Trophoblast cell (in vitro differentiated cells and primary cell): ENCODE measurements at regions not wholly inside any gene's neighbourhood (a gene's known extent, or its start where the extent isn't known, plus 50 kb on each side); places are given as distances from the start of the nearest gene placed in this dataset.
A peak's percentile ranks its signal among the peaks of the same experiment; 100 is the strongest.

Experiments used
- DNase-seq, 2 donors: peaks; one replicate each; pipeline ENCODE4 v3.0.0-alpha.2; 2016
- H2AFZ ChIP-seq: 2 replicates; pipeline ENCODE4 v1.6.1; 2013; ENCODE audit warnings: low read length, moderate library complexity, mild to moderate bottlenecking; ENCODE audit not compliant: insufficient read depth, poor library complexity
- H2AK5ac ChIP-seq: 2 replicates; pipeline ENCODE4 v1.6.1; 2013; ENCODE audit warnings: mild to moderate bottlenecking, low read length
- H2BK120ac ChIP-seq: 2 replicates; pipeline ENCODE4 v1.6.1; 2013; ENCODE audit warnings: low read length, mild to moderate bottlenecking, moderate library complexity; ENCODE audit not compliant: insufficient read depth, poor library complexity
- H2BK12ac ChIP-seq: 2 replicates; pipeline ENCODE4 v1.6.1; 2013; ENCODE audit warnings: mild to moderate bottlenecking, low read length, moderate library complexity
- H2BK5ac ChIP-seq: 2 replicates; pipeline ENCODE4 v1.6.1; 2013; ENCODE audit warnings: low read length, low read depth, moderate library complexity, mild to moderate bottlenecking; ENCODE audit not compliant: poor library complexity
- H3K14ac ChIP-seq: 2 replicates; pipeline ENCODE4 v1.6.1; 2013; ENCODE audit warnings: mild to moderate bottlenecking, low read length
- H3K18ac ChIP-seq: 2 replicates; pipeline ENCODE4 v1.6.1; 2013; ENCODE audit warnings: mild to moderate bottlenecking, low read length
- H3K23ac ChIP-seq: 2 replicates; pipeline ENCODE4 v1.6.1; 2013; ENCODE audit warnings: low read length
- H3K27ac ChIP-seq: 2 replicates; pipeline ENCODE4 v1.5.1; 2013; ENCODE audit warnings: low read depth, mild to moderate bottlenecking, inconsistent platforms, low read length, moderate library complexity
- H3K27me3 ChIP-seq: 2 replicates; pipeline ENCODE4 v1.6.1; 2013; ENCODE audit warnings: inconsistent platforms, mild to moderate bottlenecking, low read length, moderate library complexity; ENCODE audit not compliant: insufficient read depth
- H3K36me3 ChIP-seq, 2 experiments: 1 replicate in 1 of 2; 2 replicates in 1 of 2; pipeline ENCODE4 v1.6.1; 2013; ENCODE audit warnings: low read length in 2 of 2, mild to moderate bottlenecking in 2 of 2, moderate library complexity in 1 of 2; ENCODE audit not compliant: insufficient read depth in 2 of 2, control insufficient read depth in 1 of 2
- H3K4ac ChIP-seq: 2 replicates; pipeline ENCODE4 v1.6.1; 2013; ENCODE audit warnings: low read depth, mild to moderate bottlenecking, low read length, moderate library complexity
- H3K4me1 ChIP-seq, 2 experiments: 1 replicate in 1 of 2; 2 replicates in 1 of 2; pipeline ENCODE4 v1.6.1; 2013; ENCODE audit warnings: low read length in 2 of 2, mild to moderate bottlenecking in 2 of 2, moderate library complexity in 1 of 2; ENCODE audit not compliant: insufficient read depth in 2 of 2, control insufficient read depth in 1 of 2
- H3K4me2 ChIP-seq: 2 replicates; pipeline ENCODE4 v1.6.1; 2013; ENCODE audit warnings: inconsistent platforms, mild to moderate bottlenecking, low read length, moderate library complexity
- H3K4me3 ChIP-seq: 2 replicates; pipeline ENCODE4 v1.5.1; 2013; ENCODE audit warnings: mild to moderate bottlenecking, low read depth, low read length, inconsistent platforms
- H3K79me1 ChIP-seq: one replicate; pipeline ENCODE4 v1.6.1; 2013; ENCODE audit warnings: low read length
- H3K79me2 ChIP-seq: 2 replicates; pipeline ENCODE4 v1.6.1; 2013; ENCODE audit warnings: low read length, mild to moderate bottlenecking; ENCODE audit not compliant: control insufficient read depth, insufficient read depth, poor library complexity
- H3K9ac ChIP-seq: 2 replicates; pipeline ENCODE4 v1.6.1; 2013; ENCODE audit warnings: mild to moderate bottlenecking, low read length
- H3K9me3 ChIP-seq: 2 replicates; pipeline ENCODE4 v1.6.1; 2013; ENCODE audit warnings: low read depth, mild to moderate bottlenecking, control low read depth, inconsistent platforms, low read length; ENCODE audit not compliant: insufficient read depth
- H4K12ac ChIP-seq: 2 replicates; pipeline ENCODE4 v1.6.1; 2013; ENCODE audit warnings: low read depth, mild to moderate bottlenecking, low read length, moderate library complexity
- H4K8ac ChIP-seq: 2 replicates; pipeline ENCODE4 v1.6.1; 2013; ENCODE audit warnings: low read depth, mild to moderate bottlenecking, low read length, moderate library complexity
- H4K91ac ChIP-seq: one replicate; pipeline ENCODE4 v1.6.1; 2013; ENCODE audit warnings: low read depth, mild to moderate bottlenecking, low read length, moderate library complexity
- WGBS: extraction: QIAGEN DNeasy Blood & Tissue Kit; methylation state at CpG from one replicate; pipeline ENCODE4 v1.1.7; 2013; ENCODE audit warnings: missing lambda C conversion rate; ENCODE audit not compliant: insufficient read length, insufficient coverage; ENCODE audit errors: extremely low coverage; 5-methylcytosine and 5-hydroxymethylcytosine counted together

DNA sequence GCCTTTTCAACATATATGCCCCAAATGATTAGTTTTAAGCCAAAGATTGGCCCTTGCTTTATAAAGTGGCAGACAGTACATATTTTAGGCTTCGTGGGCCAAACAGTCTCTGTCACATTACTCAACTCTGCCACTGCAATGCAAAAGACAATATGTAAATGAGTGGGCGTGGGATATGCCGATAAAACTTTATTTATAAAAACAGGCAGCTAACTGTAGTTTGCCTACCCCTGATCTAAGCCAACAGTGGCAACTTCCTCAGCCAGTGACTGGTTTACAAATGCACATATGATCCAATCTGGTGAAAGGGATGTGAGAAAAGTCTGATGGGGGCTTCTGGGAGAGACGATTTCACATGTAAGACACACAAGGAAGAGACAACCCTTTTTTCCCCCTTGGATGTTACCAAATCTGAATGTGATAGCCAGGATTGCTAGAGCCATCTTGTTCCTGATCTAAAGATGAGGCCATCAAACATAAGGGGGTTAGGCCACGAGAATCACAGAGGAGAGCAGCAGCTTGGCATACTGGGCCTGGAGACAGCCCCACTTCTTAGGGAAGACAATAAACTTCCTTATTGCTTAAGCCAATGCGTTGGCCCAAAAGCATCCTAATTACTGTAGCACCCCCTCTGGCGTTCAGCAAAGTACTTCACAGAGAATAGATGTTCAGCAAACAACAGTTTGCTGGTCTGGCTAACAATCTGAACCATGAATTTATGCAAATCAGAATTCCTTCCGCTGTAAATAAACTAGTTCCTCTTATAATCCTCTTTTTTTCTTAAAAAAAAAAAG lies 75.2 kb upstream of the TMCC3 start:
- H3K14ac ChIP-seq, result no peak overlapping the region
- no peak overlapping the region for H3K4ac ChIP-seq
- no peak overlapping the region for H2BK12ac ChIP-seq
- H2BK5ac ChIP-seq, result no peak overlapping the region
- H2AFZ ChIP-seq, result no peak overlapping the region
- WGBS, result no CpG with 5 or more reads among the region's 8 CpGs
- H2AK5ac ChIP-seq, result no peak overlapping the region
- H4K12ac ChIP-seq, result no peak overlapping the region
- peaks cover 0 to 2% of the 10 kb centered on the region in 2 experiments for H3K36me3 ChIP-seq
- H3K9ac ChIP-seq, result peak overlapping the region; percentile 5
- H3K23ac ChIP-seq, result no peak overlapping the region
- H4K8ac ChIP-seq, result no peak overlapping the region
- no peak overlapping the region for H3K27ac ChIP-seq
- H3K79me2 ChIP-seq, result no peaks in the 10 kb centered on the region
- H3K79me1 ChIP-seq, result no peaks in the 10 kb centered on the region
- H3K27me3 ChIP-seq, result no peaks in the 10 kb centered on the region
- no peak overlapping the region for H4K91ac ChIP-seq
- no peaks in the 10 kb centered on the region for H3K9me3 ChIP-seq
- DNase-seq, result peak; percentile 19 to 69
- no peak overlapping the region for H3K4me2 ChIP-seq
- peaks cover 0 to 2% of the 10 kb centered on the region in 2 experiments for H3K4me1 ChIP-seq
- H2BK120ac ChIP-seq, result no peak overlapping the region
- no peak overlapping the region for H3K18ac ChIP-seq
- no peak overlapping the region for H3K4me3 ChIP-seq

DNA sequence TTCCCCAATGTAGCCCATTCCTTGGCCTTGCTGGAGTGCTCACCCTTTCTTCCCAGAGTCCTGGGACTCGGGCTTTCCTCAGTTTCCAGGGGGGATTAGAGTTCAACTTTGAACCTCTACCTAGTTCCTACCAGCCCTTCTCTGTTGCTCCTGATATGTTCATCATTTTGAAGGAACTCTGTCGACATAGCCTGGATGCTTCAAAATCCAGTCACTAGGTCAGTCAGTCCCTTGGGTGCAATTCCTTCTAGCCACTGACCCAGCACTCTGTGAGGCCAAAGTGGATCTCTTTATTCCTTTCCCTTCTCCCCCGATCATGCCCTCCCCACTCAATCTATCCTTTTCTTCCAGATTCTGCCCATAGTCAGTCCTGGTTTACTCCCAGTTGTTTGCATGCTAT lies 72.3 kb upstream of the TMCC3 start:
- Histone ChIP-seq H4K8ac (no peak overlapping the region), H2BK12ac (no peak overlapping the region), H2BK120ac (no peak overlapping the region), H3K4me1 (peaks cover 0 to 2% of the 10 kb centered on the region in 2 experiments), H3K18ac (no peak overlapping the region), H3K9ac (no peak overlapping the region), H3K9me3 (no peaks in the 10 kb centered on the region), H4K12ac (no peak overlapping the region), H2AFZ (no peak overlapping the region), H3K79me2 (no peaks in the 10 kb centered on the region), H3K79me1 (no peaks in the 10 kb centered on the region), H3K27me3 (no peaks in the 10 kb centered on the region), H3K23ac (no peak overlapping the region), H3K4me3 (no peak overlapping the region), H3K27ac (no peak overlapping the region), H4K91ac (no peak overlapping the region), H3K14ac (no peak overlapping the region), H2AK5ac (no peak overlapping the region), H3K36me3 (peaks cover 0 to 2% of the 10 kb centered on the region in 2 experiments), H3K4ac (no peak overlapping the region), H3K4me2 (no peak overlapping the region), H2BK5ac (no peak overlapping the region)
- DNase-seq, result peak in 1 of 2 donors; percentile 59
- no CpG with 5 or more reads among the region's 3 CpGs for WGBS

DNA sequence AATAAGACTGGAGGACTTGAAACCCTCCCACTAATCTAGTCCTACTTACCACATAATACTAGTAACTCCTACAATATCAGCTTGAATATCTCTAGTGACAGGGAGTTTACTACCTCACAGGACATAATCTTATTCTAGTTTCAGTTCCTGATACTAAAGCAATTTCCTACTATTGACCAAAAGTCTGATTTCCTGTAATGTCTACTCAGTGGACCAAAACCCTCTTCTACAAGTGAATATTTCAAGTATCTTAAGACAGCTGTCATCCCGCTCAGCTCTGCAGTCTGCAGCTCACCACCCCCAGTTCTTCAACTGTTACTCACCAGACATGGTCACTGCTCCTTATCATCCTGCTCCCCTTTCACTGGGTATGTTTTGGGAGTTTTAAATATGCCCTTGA lies 70.8 kb upstream of the TMCC3 start:
- H3K9ac ChIP-seq, result no peak overlapping the region
- no peak overlapping the region for H2AK5ac ChIP-seq
- no peak for DNase-seq
- H3K4me3 ChIP-seq, result no peak overlapping the region
- H3K18ac ChIP-seq, result no peak overlapping the region
- no peaks in the 10 kb centered on the region for H3K79me2 ChIP-seq
- H4K8ac ChIP-seq, result no peak overlapping the region
- no peak overlapping the region for H3K27ac ChIP-seq
- H3K27me3 ChIP-seq, result no peaks in the 10 kb centered on the region
- H3K9me3 ChIP-seq, result peaks cover 2% of the 10 kb centered on the region
- no peaks in the 10 kb centered on the region for H3K36me3 ChIP-seq
- no peak overlapping the region for H4K91ac ChIP-seq
- H3K4me2 ChIP-seq, result no peak overlapping the region
- H3K79me1 ChIP-seq, result no peaks in the 10 kb centered on the region
- peaks cover 0 to 2% of the 10 kb centered on the region in 2 experiments for H3K4me1 ChIP-seq
- no peak overlapping the region for H2BK12ac ChIP-seq
- no peak overlapping the region for H3K4ac ChIP-seq
- H3K14ac ChIP-seq, result no peak overlapping the region
- H3K23ac ChIP-seq, result no peak overlapping the region
- H4K12ac ChIP-seq, result no peak overlapping the region
- H2BK120ac ChIP-seq, result no peak overlapping the region
- no peak overlapping the region for H2BK5ac ChIP-seq
- H2AFZ ChIP-seq, result no peak overlapping the region
- no CpG with 5 or more reads among the region's 1 CpG for WGBS

DNA sequence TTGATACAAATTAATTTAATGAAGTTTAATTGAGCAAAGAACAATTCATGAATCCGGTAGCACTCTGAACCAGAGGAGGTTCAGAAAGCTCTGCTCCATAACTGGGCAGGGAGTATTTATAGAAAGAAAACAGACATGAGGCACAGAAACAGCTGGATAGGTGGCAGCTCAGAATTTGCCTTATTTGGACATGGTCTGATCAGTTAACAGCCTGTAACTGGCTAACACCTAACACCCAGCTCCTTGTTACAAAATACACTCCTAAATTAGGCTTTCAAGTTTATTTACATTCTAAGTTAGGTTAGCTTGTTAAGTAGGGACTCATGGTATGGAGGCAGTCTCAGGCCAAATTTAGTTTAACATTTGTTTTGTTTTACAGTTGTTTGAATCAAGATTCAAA lies 67.8 kb upstream of the TMCC3 start:
- no peak overlapping the region for H2AFZ ChIP-seq
- H3K9ac ChIP-seq, result no peak overlapping the region
- DNase-seq, result no peak
- no peak overlapping the region for H2AK5ac ChIP-seq
- no peak overlapping the region for H3K4me2 ChIP-seq
- no peak overlapping the region for H3K14ac ChIP-seq
- no peak overlapping the region for H3K23ac ChIP-seq
- H3K4me1 ChIP-seq, result no peaks in the 10 kb centered on the region
- H2BK120ac ChIP-seq, result no peak overlapping the region
- no peak overlapping the region for H3K18ac ChIP-seq
- no CpG with 5 or more reads among the region's 1 CpG for WGBS
- no peak overlapping the region for H4K91ac ChIP-seq
- no peak overlapping the region for H3K4me3 ChIP-seq
- no peaks in the 10 kb centered on the region for H3K27me3 ChIP-seq
- peaks cover 2% of the 10 kb centered on the region for H3K9me3 ChIP-seq
- H4K12ac ChIP-seq, result no peak overlapping the region
- H3K36me3 ChIP-seq, result no peaks in the 10 kb centered on the region
- no peaks in the 10 kb centered on the region for H3K79me1 ChIP-seq
- H3K4ac ChIP-seq, result no peak overlapping the region
- no peak overlapping the region for H3K27ac ChIP-seq
- no peak overlapping the region for H2BK5ac ChIP-seq
- no peak overlapping the region for H4K8ac ChIP-seq
- no peaks in the 10 kb centered on the region for H3K79me2 ChIP-seq
- H2BK12ac ChIP-seq, result no peak overlapping the region
